Heart right ventricle (tissue), 16 donors: ENCODE measurements at regions not wholly inside any gene's neighbourhood (a gene's known extent, or its start where the extent isn't known, plus 50 kb on each side); places are given as distances from the start of the nearest gene placed in this dataset.

Experiments
- ATAC-seq, 8 donors: fragments of 200-7000 bp; cut with Tn5 transposase; one replicate each; pipeline ENCODE4 v1.9.1; 2020; ENCODE audit warnings: mild to moderate bottlenecking in 8 of 8, moderate library complexity in 8 of 8, moderate number of reproducible peaks in 1 of 8
- DNase-seq, 2 donors: peaks; one replicate each; pipeline ENCODE4 v3.0.0-alpha.2; 2020
- H3K27ac ChIP-seq, 10 donors: fragments of 200-600 bp; sonication (generic) in 2 of 10; one replicate each; pipeline versions ENCODE4 v1.5.0 to v1.8.0; 2020 to 2022; ENCODE audit warnings: mild to moderate bottlenecking in 3 of 10
- H3K27me3 ChIP-seq, 7 donors: fragments of 200-600 bp; one replicate each; pipeline ENCODE4 v1.8.0; 2021 to 2022; ENCODE audit warnings: mild to moderate bottlenecking in 2 of 7
- H3K36me3 ChIP-seq, 9 donors: fragments of 200-600 bp; sonication (generic) in 1 of 9; one replicate each; pipeline versions ENCODE4 v1.5.0 to v1.8.0; 2020 to 2022; ENCODE audit warnings: mild to moderate bottlenecking in 2 of 9
- H3K4me1 ChIP-seq, 9 donors: fragments of 200-600 bp; sonication (generic) in 1 of 9; one replicate each; pipeline versions ENCODE4 v1.5.0 to v1.8.0; 2020 to 2022; ENCODE audit warnings: mild to moderate bottlenecking in 4 of 9
- H3K4me3 ChIP-seq, 10 donors: fragments of 200-600 bp; sonication (generic) in 2 of 10; one replicate each; pipeline versions ENCODE4 v1.5.0 to v1.8.0; 2020 to 2022; ENCODE audit warnings: mild to moderate bottlenecking in 7 of 10, moderate library complexity in 2 of 10
- H3K9me3 ChIP-seq, 11 donors: fragments of 200-600 bp in 10 of 11; sonication (generic) in 2 of 11; one replicate each; pipeline versions ENCODE4 v1.5.0 to v1.8.0; 2013 to 2022; ENCODE audit warnings: mild to moderate bottlenecking in 2 of 11, control low read depth in 1 of 11, moderate library complexity in 1 of 11
- CTCF ChIP-seq, 9 donors: fragments of 200-600 bp; sonication (generic) in 2 of 9; IDR thresholded peaks; one replicate each; pipeline versions ENCODE4 v1.5.0 to v1.8.0; 2021 to 2022; ENCODE audit warnings: antibody characterized with exemption in 9 of 9, mild to moderate bottlenecking in 5 of 9, moderate library complexity in 1 of 9
- WGBS, 2 donors: extraction: QIAGEN DNeasy Blood & Tissue Kit; methylation state at CpG; one replicate each; pipeline ENCODE4 v1.1.7; 2013; ENCODE audit warnings: inconsistent platforms in 1 of 2; 5-methylcytosine and 5-hydroxymethylcytosine counted together
- intact Hi-C, 10 donors: fragments of 100-400 bp; cut with DNase I; formaldehyde crosslinking; loops; one replicate each; pipeline versions ENCODE4 v1.11.1 to v1.14.2; 2022
- donor health status: Arrhythmogenic right ventricular cardiomyopathy.
- donor health status: ischemic (EF 13 %, LVEDD 7.1; RV severe dilation, severe dysfunction).
- donor health status: healthy with polysubstance abuse.
- donor health status: DM: no; HTN: yes; CAD: no.
- donor health status: DM: no; HTN: no; CAD: no.
- donor health status: ischemic (EF 25% LVEDD 6.9; RV normal size, moderate dysfunction).
- donor health status: ischemic (EF 25% LVEDD 5.7; RV mildly dilated, moderate dysfunction).
- donor health status: healthy.
- donor health status: DM: yes; HTN: yes; CAD: no.
- donor health status: Ischemic cardiomyopathy.
- donor health status: ischemic (EF 35%, LVEDD 5.7; RV mildly dilated, moderate dysfunction).
- donor health status: nonischemic (EF 11% LVEDD 7.7; RV severe dilation, severe dysfunction).
- donor health status: DM: yes; HTN: yes; CAD: no.
- donor health status: PGD.
- donor health status: ischemic (EF 29% LVEDD 5.4; RV normal size, mild dysfunction).
- donor health status: nonischemic (EF 23%, LVEDD 6.1; RV moderate dilation, normal function).

GRCh38 chr2:57509189-57509588 is 537.4 kb upstream of the VRK2 start:
- no peaks in the 10 kb centered on the region for H3K9me3 ChIP-seq
- no peaks in the 10 kb centered on the region for H3K36me3 ChIP-seq
- H3K4me1 ChIP-seq, result no peaks in the 10 kb centered on the region
- no peak for DNase-seq
- H3K27ac ChIP-seq, result no peak overlapping the region
- no peak for TF ChIP-seq CTCF (IDR thresholded peaks at IDR 0.05)
- H3K27me3 ChIP-seq, result no peaks in the 10 kb centered on the region
- 89% methylated on average over 2 of the region's 2 CpGs for WGBS, 2 donors
- no peak overlapping the region for H3K4me3 ChIP-seq
- intact Hi-C loops, result loop anchor here in 1 of 10 donors (5.0 kb wide), 1 partner anchor 1322 kb away; no protein-coding TSS in a partner anchor
- ATAC-seq, result no peak

- Histone ChIP-seq H3K27ac (no peak overlapping the region), H3K36me3 (no peaks in the 10 kb centered on the region), H3K4me3 (no peak overlapping the region), H3K4me1 (no peaks in the 10 kb centered on the region), H3K9me3 (no peaks in the 10 kb centered on the region), H3K27me3 (no peaks in the 10 kb centered on the region)
- no peak for DNase-seq
- 71 to 76% methylated on average over 4 of the region's 4 CpGs for WGBS, 2 donors
- no peak for ATAC-seq
- intact Hi-C loops, result loop anchor here in 3 of 10 donors (10.0 kb wide), 2 partner anchors 1786 to 1796 kb away; no protein-coding TSS in a partner anchor
- no peak for TF ChIP-seq CTCF (IDR thresholded peaks at IDR 0.05)
These were observed 535.9 kb upstream of the VRK2 start for GRCh38 chr2:57510704-57511103.

GRCh38 chr2:57515366-57515765 is 531.2 kb upstream of the VRK2 start:
- Histone ChIP-seq H3K36me3 (no peaks in the 10 kb centered on the region), H3K27ac (no peak overlapping the region), H3K27me3 (no peaks in the 10 kb centered on the region), H3K9me3 (no peaks in the 10 kb centered on the region), H3K4me3 (no peak overlapping the region), H3K4me1 (no peaks in the 10 kb centered on the region)
- intact Hi-C loops, result loop anchor here in 8 of 10 donors (5.0 to 10.0 kb wide), 6 partner anchors 1333 to 1801 kb away; partner anchors contain the start of gene CCDC85A (in 3 of the 8)
- WGBS, 2 donors, result 57 to 65% methylated on average over 3 of the region's 3 CpGs
- TF ChIP-seq CTCF (IDR thresholded peaks at IDR 0.05), result no peak
- no peak for DNase-seq
- ATAC-seq, result no peak

- Histone ChIP-seq H3K27ac (no peak overlapping the region), H3K9me3 (no peaks in the 10 kb centered on the region), H3K4me3 (no peak overlapping the region), H3K27me3 (no peaks in the 10 kb centered on the region), H3K36me3 (no peaks in the 10 kb centered on the region), H3K4me1 (no peaks in the 10 kb centered on the region)
- 13% methylated on average over 7 of the region's 7 CpGs for WGBS, 2 donors
- peak in 2 of 8 donors; percentile 50 to 55 for ATAC-seq
- TF ChIP-seq CTCF (IDR thresholded peaks at IDR 0.05), result peak; percentile 19 to 79 (median 63)
- intact Hi-C loops, result loop anchor here in 9 of 10 donors (2.0 to 10.0 kb wide), 7 partner anchors 1334 to 1802 kb away; partner anchors contain the start of gene CCDC85A (in 5 of the 9)
- DNase-seq, result no peak
These were observed 529.8 kb upstream of the VRK2 start for GRCh38 chr2:57516698-57517340.
